ENCODE measurements at regions not wholly inside any gene's neighbourhood (a gene's known extent, or its start where the extent isn't known, plus 50 kb on each side); places are given as distances from the start of the nearest gene placed in this dataset.

DNA sequence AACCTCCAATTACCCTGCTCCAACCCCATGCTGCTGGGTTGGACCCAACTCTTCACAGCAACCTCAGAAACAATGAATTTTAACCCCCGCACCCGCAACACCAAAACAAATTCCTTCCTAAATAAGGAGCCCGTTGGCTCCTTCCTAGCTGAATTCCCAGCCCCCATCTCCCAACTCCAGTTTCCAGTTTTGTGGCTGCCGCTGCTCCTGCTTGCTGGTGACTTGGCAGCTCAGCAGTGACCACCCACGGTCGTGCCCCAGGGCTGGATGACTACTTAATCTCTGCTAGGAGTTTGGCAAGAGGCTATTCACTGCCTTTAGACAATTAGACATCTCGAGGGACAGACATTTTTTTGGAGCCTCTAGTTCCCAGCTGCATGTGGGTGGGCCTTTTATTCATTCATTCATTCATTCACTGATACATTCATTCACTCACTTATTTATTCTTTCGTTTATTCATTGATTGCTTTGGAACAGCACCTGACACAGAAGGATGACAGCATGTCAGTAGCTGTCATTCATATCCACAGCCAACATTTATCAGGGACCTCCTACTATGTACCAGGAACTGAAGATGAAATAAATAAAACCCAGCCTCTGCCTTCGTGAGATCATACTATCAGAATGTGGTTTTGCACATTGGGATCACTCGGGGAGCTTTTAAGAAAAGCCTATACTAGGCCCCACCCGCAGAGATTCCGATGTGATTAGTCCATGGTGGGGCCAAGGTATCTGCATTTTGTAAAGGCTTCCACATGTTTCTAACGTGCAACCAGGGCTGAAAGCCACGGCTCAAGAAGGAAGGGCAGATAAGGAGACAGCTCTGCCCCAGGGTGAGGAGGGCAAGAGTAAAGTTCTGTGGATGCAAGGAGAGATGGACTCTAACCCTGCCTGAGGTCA lies 256.5 kb downstream of the SHQ1 start:
- no peak for DNase-seq

DNA sequence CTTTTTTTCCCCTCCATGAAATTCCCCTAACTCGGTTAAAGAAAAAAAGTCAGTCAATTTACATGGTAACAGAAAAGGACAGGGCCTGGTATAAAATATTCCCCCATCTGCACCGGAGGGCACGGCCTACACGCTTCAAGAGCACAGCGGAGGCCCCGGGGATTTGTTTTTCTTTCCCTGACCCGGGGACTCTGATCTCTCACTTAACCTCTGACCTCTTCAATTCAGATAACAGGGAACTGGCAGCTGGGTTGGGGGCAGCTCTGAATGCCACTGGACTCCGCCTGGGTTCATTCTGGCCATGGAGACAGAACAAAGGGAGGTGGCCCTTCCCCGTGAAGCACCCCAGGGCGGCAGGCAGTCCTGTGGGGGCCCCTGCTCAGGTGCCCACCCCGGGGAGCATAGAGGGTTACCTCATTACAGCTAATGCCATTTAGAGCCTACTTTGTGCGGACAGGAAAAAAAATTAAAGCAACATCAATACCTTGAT lies 257.5 kb downstream of the SHQ1 start:
- DNase-seq = no peak

DNA sequence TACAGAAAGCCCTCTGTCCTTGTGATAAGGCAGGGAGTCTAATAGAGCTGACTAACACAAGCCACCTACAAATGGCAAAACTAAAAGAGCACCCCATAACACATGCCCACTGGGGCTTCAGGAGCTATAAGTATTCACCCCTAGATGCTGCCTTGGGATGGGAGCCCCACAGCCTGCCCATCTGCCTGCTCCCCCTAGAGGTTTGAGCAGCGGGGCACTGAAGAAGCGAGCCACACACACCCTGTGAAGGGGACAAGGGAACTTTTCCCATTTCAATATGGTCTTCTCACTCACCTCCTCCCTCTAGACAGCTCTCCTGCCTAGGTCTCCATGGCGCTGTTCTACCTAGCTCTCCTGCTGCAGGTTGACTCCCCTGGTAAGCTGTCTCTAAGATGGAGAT lies 261.0 kb downstream of the SHQ1 start:
- DNase-seq = no peak

DNA sequence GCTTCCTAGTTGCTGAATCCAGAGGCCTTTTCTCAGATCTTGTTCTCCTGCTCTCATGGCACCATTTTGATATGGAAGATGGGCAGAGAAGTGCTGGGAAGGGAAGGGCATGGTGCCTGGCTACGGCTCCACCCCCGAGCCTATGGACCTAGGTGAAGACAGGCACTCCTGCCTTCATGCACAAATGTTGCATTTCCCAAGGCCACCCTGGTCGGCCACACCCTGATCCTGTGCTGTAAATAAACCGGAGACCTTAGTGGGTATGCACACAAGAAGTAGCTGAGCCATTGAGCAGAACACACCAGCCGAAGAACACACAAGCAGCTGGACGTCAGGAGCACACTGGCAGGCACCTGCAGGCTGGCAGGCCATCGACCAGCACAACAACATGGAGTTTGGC lies 261.6 kb downstream of the SHQ1 start:
- DNase-seq = no peak

DNA sequence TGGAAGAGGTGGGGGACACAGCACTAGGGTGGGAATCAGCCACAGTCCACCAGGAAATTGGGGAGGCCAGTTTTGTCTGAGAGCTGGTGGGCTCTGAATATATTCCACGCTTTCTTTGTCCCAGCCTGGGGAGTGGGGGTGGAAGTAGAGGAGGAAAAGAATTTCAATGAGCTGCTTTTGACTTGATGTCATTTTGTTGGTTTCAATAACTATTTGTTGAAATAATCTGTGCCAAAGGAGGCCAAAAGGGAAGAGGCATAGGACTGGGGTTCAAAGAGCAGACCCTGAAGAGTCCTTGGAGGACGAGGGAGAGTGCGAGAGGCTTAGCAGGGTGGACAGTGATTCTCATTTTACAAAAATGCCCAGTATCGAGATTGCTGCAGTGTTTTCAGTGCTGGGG lies 262.3 kb downstream of the SHQ1 start:
- DNase-seq = no peak

DNA sequence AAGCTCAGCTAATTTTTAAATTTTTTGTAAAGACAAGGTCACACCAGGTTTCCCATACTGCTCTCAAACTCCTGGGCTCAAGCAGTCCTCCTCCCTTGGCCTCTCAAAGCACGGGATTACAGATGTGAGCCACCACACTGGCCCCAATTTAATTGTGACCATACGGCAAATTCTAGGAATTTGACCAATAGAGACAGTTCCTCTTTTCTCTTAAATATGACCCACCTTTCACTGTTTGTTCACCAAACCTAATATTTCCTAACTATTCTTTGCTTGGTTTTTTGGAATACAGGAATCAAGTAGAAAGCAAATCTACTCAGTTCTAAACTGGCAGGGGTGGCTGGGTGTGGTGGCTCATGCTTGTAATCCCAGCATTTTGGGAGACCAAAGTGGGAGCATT lies 264.0 kb downstream of the SHQ1 start:
- DNase-seq = no peak

DNA sequence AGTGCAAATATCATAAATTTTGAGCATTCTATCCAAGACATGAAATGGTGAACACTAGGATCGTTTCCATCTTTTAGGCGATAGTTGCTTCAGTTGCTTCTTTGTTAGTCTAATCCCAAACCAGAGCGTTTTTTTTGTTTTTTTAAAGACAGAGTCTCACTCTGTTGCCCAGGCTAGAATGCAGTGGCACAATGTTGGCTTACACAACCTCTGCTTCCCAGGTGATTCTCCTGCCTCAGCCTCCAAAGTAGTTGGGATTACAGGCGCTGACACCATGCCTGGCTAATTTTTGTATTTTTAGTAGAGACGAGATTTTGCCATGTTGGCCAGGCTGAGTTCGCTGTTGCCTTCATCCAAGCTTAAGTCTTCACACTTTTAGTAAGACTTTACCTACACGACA lies 265.3 kb downstream of the SHQ1 start:
- no peak for DNase-seq

DNA sequence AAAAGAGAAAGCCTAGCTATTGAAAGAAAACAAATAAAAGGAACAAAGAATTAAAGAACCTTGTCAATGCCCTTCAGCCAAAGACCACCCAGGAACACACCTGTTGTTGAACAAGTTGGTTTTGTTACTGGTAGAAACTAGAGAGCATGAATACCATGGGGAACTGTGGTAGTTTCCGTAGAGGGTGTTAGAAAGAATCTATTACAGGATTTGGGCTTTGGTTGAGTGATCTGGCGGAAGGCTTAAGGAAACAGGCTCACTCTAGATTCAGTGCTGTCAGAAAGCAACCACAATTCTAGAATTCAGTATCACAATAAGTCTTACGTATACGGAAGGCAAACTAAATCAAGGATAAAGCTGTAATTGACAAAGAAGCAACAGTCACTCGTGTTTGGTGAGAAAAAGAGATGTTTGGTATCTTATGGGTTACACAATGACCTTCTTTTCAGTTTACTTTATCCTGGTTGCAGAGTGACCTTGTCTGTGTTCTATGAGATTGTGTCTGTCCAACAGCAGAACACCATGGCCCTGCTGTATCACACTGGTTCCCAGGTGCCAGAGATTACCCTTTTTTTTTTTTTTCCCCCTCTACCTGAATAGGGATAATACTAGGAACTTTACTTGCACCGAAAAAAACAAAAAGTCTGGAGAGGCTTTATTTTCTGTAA lies 265.9 kb downstream of the SHQ1 start:
- no peak for DNase-seq

DNA sequence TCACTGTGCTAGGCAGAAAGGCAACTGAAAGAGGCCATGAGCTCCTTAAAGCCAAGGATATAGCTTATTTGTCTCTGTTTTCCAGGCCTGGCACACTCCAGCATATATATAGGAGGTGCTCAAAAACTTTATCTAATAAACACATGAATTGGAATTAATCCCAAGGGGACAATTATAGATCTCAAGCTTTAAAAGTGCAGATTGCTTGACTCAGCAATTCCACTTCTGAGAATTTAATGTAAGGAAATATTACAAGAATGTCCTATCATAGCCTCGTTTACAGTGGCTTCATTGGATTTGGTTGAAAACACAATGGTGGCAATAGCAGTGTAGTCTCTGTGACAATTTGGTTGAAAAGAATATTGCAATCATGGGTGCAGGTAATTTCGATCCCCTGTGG lies 267.3 kb downstream of the SHQ1 start:
- DNase-seq = no peak

DNA sequence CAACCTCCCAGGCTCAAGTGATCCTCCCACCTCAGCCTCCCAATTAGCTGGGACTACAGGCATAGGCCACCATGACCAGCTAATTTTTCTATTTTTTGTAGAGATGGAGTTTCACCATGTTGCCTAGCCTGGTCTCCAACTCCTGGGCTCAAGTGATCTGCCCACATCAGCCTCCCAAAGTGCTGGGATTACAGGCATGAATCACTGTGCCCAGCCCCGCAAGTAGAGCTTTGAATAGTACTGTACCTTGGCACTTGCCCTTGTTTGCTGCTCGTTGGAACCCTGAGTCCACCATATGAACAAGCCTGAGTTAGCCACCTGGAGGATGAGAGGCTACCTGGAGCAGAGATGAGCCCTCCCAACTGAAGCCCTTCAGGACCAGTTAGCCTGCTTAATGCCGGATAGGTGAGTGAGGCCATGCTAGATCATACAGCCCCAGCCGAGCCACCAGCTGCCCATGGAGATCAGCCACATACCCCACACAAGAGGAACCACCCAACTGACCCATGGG lies 267.9 kb downstream of the SHQ1 start:
- DNase-seq = no peak

DNA sequence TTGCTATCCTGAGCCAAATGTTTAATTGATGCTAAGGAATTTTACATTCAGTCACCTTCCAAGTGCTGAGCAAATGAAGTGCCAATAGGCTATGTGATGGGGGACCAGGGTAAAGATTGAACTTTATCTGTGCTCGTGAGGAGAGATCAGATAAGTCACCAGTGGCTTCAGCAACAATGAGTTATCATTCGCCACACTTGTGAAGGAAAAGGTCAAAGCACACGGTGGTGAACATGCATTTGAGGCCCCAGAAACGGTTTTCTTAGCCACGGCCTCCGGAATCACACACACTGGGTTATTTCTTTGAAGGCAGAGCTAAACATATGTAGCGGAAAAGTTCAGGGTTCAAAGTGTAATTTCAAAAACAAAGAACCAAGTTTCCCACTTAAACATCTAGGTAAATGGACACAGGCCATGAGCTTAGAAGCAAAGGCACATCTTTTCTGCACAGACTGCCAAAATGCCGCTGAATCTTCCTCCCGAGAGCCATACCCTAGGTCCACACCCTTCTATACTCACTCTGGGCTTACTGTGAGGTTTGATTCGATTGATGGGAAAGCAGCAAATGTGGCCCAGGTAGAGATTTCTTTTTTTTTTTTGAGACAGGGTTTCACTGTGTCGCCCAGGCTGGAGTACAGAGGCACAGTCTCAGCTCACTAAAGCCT lies 268.5 kb downstream of the SHQ1 start:
- DNase-seq = no peak

DNA sequence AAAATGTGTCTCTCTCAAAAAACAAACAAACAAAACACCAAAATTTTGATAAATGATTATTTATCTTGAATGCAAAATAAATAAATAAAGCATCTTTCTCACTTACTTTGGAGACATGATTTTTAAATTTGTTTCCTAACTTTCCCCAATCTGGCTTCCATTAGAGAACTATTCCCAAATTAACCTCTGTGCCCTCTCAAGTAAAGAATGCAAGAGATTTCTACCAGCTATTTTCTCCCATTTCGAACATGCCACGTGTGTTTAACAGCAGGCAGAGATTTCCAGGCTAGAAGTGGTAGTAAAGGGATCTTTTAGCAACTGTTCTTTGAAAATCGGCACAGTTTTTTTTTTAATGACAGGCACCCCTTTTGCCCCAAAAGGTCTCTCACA lies 269.1 kb downstream of the SHQ1 start:
- DNase-seq = no peak

DNA sequence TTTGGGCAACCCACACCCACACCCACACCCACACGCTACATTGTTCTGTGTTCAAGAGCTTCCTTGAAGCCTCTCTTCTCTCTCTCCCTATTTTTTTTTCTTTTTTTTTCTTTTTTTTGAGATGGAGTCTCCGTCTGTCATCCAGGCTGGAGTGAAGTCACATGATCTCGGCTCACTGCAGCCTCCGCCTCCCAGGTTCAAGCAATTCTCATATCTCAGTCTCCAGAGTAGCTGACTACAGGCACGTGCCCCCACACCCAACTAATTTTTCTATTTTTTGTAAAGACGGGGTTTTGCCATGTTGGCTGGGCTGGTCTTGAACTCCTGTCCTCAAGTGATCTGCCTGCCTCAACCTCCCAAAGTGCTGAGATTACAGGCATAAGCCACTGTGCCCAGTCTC lies 271.1 kb downstream of the SHQ1 start:
- no peak for DNase-seq

DNA sequence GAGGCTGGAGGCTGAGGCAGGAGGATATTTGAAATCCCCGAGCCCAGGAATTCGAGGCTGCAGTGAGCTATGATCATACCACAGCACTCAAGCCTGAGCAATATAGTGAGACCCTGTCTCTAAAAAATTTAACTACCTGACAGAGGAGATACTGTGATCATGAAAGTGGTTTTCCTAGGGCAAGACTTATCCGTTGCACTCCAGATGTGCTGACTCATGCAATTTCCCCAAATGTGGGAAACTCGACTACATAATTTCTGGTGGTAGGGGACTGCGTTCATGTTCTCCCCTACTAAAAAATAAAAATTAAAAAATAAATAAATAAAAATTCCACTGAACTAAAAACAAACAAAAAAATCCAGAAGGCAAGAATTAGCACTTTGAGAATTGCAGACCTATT lies 271.7 kb downstream of the SHQ1 start:
- DNase-seq = no peak

DNA sequence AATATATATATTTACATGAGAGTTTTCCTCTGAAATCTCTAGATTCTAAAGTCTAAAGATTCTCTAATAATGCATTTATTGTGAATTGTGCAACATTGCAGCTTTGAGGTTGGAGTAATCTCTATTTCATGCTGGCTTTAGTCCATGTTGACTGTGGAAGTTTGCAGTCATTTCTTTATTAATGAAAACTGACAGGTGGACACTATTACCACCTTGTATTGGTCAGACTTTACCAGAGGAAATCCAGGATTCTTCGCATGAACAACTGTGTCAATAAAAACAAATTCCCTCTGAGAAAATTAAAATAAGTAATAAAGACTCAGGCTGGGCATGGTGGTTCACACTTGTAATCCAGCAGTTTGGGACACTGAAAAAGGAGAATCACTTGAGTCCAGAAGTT lies 274.1 kb downstream of the SHQ1 start:
- DNase-seq = no peak

DNA sequence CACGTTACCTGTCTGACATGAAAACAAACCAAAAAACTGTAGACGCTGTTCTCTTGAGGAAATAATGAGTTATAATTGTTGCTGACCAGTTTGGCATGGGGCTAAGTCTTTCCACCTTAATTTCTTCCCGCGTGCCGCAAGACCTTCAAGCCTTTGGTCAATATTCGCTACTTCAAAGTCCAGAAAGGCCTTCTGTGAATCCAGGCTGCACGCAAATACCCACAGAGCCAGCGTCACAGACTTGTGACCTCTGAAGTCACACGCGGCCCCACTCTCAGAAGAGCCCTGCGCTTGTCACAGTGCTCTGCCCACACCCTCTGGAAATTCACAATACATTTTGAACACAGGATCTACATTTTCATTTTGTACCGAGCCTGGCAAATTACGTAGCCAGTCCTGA lies 275.2 kb downstream of the SHQ1 start:
- no peak for DNase-seq

DNA sequence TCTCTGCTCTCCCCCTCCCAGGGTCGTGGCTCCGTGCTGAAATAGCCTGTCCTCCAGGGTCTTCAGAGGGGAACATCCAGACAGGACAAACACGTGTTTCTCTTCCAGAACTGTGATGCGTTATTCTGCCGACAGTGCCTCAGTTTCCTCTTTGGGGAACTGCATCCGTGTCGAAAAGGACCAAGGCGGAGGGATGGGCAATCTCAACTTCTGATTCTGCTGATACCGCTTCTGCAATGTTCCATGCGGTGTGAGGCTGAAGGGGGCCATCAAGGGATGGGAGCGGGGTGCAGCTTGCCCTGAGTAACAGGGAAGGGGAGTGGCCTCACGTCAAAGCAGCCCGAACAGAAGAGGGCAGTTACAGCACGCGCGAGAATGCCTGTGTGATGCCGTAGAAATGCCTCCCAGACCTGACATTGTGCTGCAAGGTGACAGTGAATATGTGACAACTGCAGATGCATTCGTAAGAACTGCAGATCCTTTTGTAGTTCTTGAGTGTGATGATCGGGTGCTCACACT lies 275.7 kb downstream of the SHQ1 start:
- DNase-seq = no peak

DNA sequence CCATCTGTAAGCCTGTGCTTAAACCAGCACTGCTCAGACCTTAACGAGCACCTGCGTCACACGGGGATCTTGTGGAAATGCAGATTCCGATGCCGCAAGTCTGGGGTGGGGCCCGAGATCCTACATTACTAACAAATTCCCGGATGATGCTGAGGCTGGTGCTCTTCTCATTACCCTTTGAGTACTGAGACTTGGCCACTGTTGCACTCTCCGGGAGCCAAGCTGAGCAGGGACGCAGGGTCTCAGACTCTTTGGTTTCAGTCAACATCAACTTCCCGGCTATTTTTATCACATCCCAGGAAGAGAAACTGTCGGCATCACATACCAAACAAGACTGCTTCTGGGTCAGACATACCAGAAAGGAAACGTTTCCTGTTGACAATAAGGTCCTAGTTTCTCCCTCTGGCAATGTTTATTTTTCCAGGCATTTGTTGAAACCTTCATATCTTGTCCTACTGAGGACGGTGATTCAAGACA lies 276.6 kb downstream of the SHQ1 start:
- DNase-seq = no peak

DNA sequence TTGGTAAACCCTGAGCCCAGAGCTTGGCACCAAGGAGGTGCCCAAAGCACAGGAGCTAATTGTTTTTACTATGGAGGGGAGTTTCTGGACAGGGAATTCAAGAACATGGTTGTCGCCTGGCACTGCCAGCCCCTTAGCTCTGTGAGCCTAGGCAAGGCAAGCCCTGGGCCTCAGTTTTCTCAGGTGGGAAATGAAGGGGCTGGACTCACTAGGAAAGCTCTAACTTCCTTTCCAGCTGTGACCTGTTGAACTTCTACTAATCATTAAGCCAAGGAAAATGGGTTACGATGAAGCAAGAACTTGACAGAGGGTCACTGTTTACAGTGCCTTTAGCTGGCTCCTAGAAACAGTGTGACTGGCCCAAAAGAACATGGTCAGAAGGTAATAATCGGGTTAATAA lies 277.2 kb downstream of the SHQ1 start:
- DNase-seq = no peak

DNA sequence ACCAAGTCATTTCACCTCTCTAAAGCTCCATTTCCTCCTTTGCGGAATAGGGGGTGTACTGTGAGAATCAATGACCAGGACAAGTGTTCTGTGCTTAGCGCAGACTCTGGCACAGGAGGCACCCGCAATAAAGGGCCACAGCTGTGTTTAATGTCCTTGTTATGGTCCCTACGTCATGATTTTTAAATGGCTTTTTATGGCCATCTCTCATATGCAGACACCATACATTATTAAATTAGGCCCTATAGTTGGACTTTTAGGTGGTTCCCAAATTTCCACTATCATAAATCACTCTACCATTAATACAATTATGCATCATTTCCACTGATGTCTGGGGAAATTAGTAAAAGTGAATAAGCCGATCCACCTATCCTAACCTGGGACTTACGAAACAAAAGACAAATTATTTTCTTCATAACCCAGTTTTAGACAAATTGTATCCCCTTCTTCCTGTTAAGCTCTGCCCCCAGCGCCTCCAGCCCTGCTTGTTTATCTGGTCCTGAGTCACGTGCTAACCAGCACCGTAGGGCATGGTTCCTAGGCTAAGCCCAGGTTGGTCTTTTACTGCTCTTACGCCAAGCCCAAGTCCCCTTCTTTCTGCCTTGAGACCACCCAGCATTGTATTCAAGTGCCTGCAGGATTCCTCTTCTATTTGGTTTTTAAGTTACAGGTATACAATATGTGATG lies 278.3 kb downstream of the SHQ1 start:
- DNase-seq = no peak

DNA sequence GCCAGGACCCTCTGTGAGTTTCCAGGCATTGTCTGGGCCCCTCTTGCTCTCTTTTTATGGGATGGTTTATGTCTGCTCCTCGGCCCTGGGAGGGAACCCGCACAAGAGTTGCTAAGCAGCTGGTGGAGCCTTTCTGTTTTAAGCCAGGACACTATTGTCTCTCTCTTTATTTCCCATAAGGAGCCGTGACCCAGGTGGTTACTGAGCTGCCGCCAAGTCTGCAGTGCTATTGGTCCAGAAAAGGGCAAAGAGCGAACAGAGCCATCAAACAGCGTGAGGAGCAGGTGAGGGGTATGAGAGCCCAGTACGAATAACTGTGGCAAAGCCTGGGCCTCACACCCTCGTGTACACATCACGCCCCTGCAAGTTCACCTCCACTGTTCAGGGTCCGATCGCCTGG lies 280.2 kb downstream of the SHQ1 start:
- peak; percentile 13 for DNase-seq

DNA sequence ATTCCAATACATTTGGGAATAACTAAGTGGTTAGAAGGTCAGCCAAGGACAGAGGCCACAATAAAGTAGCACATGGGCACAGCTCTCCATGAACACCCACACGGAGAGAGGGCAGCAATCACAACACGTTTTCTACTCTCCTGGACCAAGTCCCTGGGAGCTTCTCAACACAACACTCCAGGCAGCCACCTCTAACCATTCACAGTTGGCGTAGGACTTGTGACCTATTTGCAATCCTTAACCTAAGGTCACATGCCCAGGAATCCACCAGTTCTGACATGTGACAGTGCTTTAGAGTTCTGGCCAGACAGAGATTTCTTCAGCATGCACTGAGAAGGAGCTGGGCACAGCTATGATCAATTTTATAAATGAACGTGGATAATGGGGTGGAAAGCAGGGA lies 280.8 kb downstream of the SHQ1 start:
- DNase-seq = no peak

DNA sequence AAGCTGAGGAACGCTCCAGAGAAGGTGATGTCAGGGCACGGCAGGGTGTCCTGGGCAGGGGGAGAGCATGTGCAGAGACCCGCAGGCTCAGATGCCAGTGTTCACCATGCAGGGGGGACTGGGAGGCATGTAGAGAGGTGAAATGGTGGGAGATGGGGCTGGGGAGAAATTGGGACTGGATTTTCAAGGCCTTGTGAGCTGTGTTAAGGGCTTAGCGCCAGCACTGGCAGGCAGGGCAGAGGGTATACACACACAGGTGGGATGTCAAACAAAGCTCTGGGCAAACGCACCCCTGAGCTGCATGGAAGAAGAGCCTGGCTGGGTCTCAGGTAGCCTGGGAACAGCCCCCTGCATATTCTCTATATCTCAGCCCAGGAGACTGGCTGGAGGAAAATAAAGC lies 282.7 kb downstream of the SHQ1 start:
- DNase-seq = peak; percentile 26

Data from NCI-H1092 treated with DMSO at 0.1 percent for 48 hours (cell line).